SK-N-SH (cell line): ENCODE measurements at regions not wholly inside any gene's neighbourhood (a gene's known extent, or its start where the extent isn't known, plus 50 kb on each side); places are given as distances from the start of the nearest gene placed in this dataset.

Experiments
- CTCF ChIA-PET: fragments of 300-600, 350-600 bp; formaldehyde crosslinking; extraction: SDS; loops from one replicate; lab custom pipeline; 2021; lab: Yijun Ruan, JAX
- POLR2A ChIA-PET: fragments of 350-600 bp; sonication (Branson Sonifier 250); formaldehyde crosslinking; extraction: SDS; loops from one replicate; lab custom pipeline; 2020; ENCODE audit warnings: antibody characterized with exemption, inconsistent platforms; lab: Yijun Ruan, JAX
- DNase-seq: peaks from one replicate; pipeline ENCODE4 v3.0.0; 2012
- H2AFZ ChIP-seq: fragments of 200-600 bp; sonication (generic); 2 replicates; pipeline ENCODE4 v1.8.1; 2016; ENCODE audit warnings: antibody characterized with exemption, mild to moderate bottlenecking, low read depth
- H3F3A ChIP-seq: fragments of 200-600 bp; sonication (generic); replicated peaks from 2 replicates; pipeline ENCODE3; 2016; ENCODE audit warnings: antibody characterized with exemption, mild to moderate bottlenecking; ENCODE audit not compliant: insufficient read depth
- H3K27ac ChIP-seq, 2 experiments: fragments of 200-500 bp in 1 of 2; fragments of 200-600 bp in 1 of 2; sonication (Bioruptor generic) in 1 of 2; sonication (generic), shearing (Covaris generic) in 1 of 2; 2 replicates each; pipeline versions ENCODE4 v1.5.1 to v1.6.1; 2014 to 2016; ENCODE audit warnings: low read depth in 2 of 2, inconsistent platforms in 1 of 2, low read length in 1 of 2, mild to moderate bottlenecking in 1 of 2, mixed read lengths in 1 of 2
- H3K27me3 ChIP-seq: fragments of 200-600 bp; sonication (generic), shearing (Covaris generic); 2 replicates; pipeline ENCODE4 v1.6.1; 2016; ENCODE audit warnings: mixed run types; ENCODE audit not compliant: insufficient read depth
- H3K36me3 ChIP-seq, 2 experiments: fragments of 200-500 bp in 1 of 2; fragments of 200-600 bp in 1 of 2; sonication (Bioruptor generic) in 1 of 2; sonication (generic) in 1 of 2; replicated peaks in 1 of 2; 2 replicates each; pipeline versions ENCODE3 to v1.5.1; 2014 to 2016; ENCODE audit warnings: low read length in 1 of 2, mild to moderate bottlenecking in 1 of 2; ENCODE audit not compliant: insufficient read depth in 2 of 2, control insufficient read depth in 1 of 2
- H3K4me1 ChIP-seq, 2 experiments: fragments of 200-500 bp in 1 of 2; fragments of 200-600 bp in 1 of 2; sonication (Bioruptor generic) in 1 of 2; sonication (generic), shearing (Covaris generic) in 1 of 2; 2 replicates each; pipeline versions ENCODE4 v1.5.1 to v1.6.1; 2014 to 2016; ENCODE audit warnings: low read depth in 1 of 2, low read length in 1 of 2, mixed run types in 1 of 2; ENCODE audit not compliant: insufficient read depth in 2 of 2, control insufficient read depth in 1 of 2
- H3K4me2 ChIP-seq: fragments of 200-600 bp; sonication (generic), shearing (Covaris generic); 2 replicates; pipeline ENCODE4 v1.6.1; 2017; ENCODE audit warnings: mixed run types
- H3K4me3 ChIP-seq, 2 experiments: fragments of 200-500 bp in 1 of 2; fragments of 200-600 bp in 1 of 2; sonication (Bioruptor generic) in 1 of 2; sonication (generic), shearing (Covaris generic) in 1 of 2; 2 replicates each; pipeline versions ENCODE4 v1.5.1 to v1.8.1; 2014 to 2016; ENCODE audit warnings: low read depth in 2 of 2, inconsistent platforms in 1 of 2, low read length in 1 of 2, mild to moderate bottlenecking in 1 of 2, mixed read lengths in 1 of 2, moderate library complexity in 1 of 2
- H3K79me2 ChIP-seq: fragments of 200-600 bp; sonication (generic); 2 replicates; pipeline ENCODE4 v1.8.1; 2017; ENCODE audit warnings: mild to moderate bottlenecking; ENCODE audit not compliant: insufficient read depth
- H3K9ac ChIP-seq: fragments of 200-600 bp; sonication (generic); 2 replicates; pipeline ENCODE4 v1.6.1; 2017; ENCODE audit warnings: mixed run types
- H3K9me2 ChIP-seq: fragments of 200-600 bp; sonication (generic); 2 replicates; pipeline ENCODE4 v1.6.1; 2017; ENCODE audit warnings: mixed run types
- H3K9me3 ChIP-seq: fragments of 200-600 bp; sonication (generic); 2 replicates; pipeline ENCODE4 v1.6.1; 2017; ENCODE audit warnings: mixed run types, mild to moderate bottlenecking, moderate library complexity
- H4K20me1 ChIP-seq: fragments of 200-600 bp; sonication (generic); 2 replicates; pipeline ENCODE4 v1.6.1; 2017; ENCODE audit warnings: mild to moderate bottlenecking, mixed run types; ENCODE audit not compliant: insufficient read depth
- ELF1 ChIP-seq: IDR thresholded peaks from 2 replicates; pipeline ENCODE4 v1.4.0; 2012
- EP300 ChIP-seq, 2 experiments: IDR thresholded peaks; 2 replicates each; pipeline versions ENCODE4 v1.4.0 to v1.6.1; 2012; ENCODE audit warnings: borderline replicate concordance in 1 of 2, low read depth in 1 of 2, low read length in 1 of 2
- FOSL2 ChIP-seq: IDR thresholded peaks from 2 replicates; pipeline ENCODE4 v1.4.0; 2012; ENCODE audit warnings: low read depth, mild to moderate bottlenecking, moderate library complexity, borderline replicate concordance
- GATA2 ChIP-seq: sonication (generic); formaldehyde crosslinking; IDR thresholded peaks from 2 replicates; pipeline ENCODE4 v1.5.0; 2020; ENCODE audit warnings: mild to moderate bottlenecking, missing genetic modification reagents
- JUND ChIP-seq: IDR thresholded peaks from 2 replicates; pipeline ENCODE4 v1.4.0; 2012
- MEF2A ChIP-seq: IDR thresholded peaks from 2 replicates; pipeline ENCODE4 v1.4.0; 2012; ENCODE audit warnings: low read depth, borderline replicate concordance
- POLR2AphosphoS5 ChIP-seq: IDR thresholded peaks from 2 replicates; pipeline ENCODE4 v1.6.1; 2012; ENCODE audit warnings: low read depth, low read length
- RCOR1 ChIP-seq: fragments of 150-350 bp; IDR thresholded peaks from 2 replicates; pipeline ENCODE4 v1.6.1; 2017; ENCODE audit warnings: antibody characterized with exemption, low read length
- RXRA ChIP-seq: IDR thresholded peaks from 2 replicates; pipeline ENCODE4 v1.4.0; 2012; ENCODE audit warnings: low read depth, mild to moderate bottlenecking, borderline replicate concordance
- SIN3A ChIP-seq: IDR thresholded peaks from 2 replicates; pipeline ENCODE4 v1.6.1; 2012; ENCODE audit warnings: low read depth, mild to moderate bottlenecking, low read length, moderate library complexity, borderline replicate concordance
- SMC3 ChIP-seq: IDR thresholded peaks from 2 replicates; pipeline ENCODE4 v1.6.1; 2012; ENCODE audit warnings: low read depth, low read length, improper control_type of control experiment
- TAF1 ChIP-seq: IDR thresholded peaks from 2 replicates; pipeline ENCODE4 v1.6.1; 2012; ENCODE audit warnings: low read depth, mild to moderate bottlenecking, low read length, moderate library complexity, borderline replicate concordance
- USF1 ChIP-seq: IDR thresholded peaks from 2 replicates; pipeline ENCODE4 v1.4.0; 2012; ENCODE audit warnings: low read depth, borderline replicate concordance
- WGBS: methylation state at CpG from one replicate; pipeline ENCODE4 v1.1.6; 2017; ENCODE audit warnings: low lambda C conversion rate; 5-methylcytosine and 5-hydroxymethylcytosine counted together
- TF ChIP-seq, protein P1 (sequence below): IDR thresholded peaks from 2 replicates; pipeline ENCODE4; 2012
- TF ChIP-seq, protein P2 (sequence below): fragments of 150-350 bp; IDR thresholded peaks from 2 replicates; pipeline ENCODE4 v1.6.1; 2016; ENCODE audit warnings: mild to moderate bottlenecking, low read depth, low read length
- TF ChIP-seq, protein P3 (sequence below): fragments of 150-350 bp; IDR thresholded peaks from 2 replicates; pipeline ENCODE4 v1.6.1; 2017; ENCODE audit warnings: antibody characterized with exemption, low read length, low read depth, borderline replicate concordance
- TF ChIP-seq, protein P4 (sequence below): IDR thresholded peaks from 2 replicates; pipeline ENCODE4 v1.4.0; 2012; ENCODE audit warnings: low read depth, borderline replicate concordance

GRCh38 chr2:23065210-23065609 is 319.8 kb upstream of the KLHL29 start:
- H3K4me2 ChIP-seq, result no peak overlapping the region
- no peaks in the 10 kb centered on the region for H3K36me3 ChIP-seq
- no peaks in the 10 kb centered on the region for H3K9me2 ChIP-seq
- H3K79me2 ChIP-seq, result no peaks in the 10 kb centered on the region
- H3K4me1 ChIP-seq, result no peaks in the 10 kb centered on the region; a peak in 1 of 4 replicates
- no peak overlapping the region for H3K27ac ChIP-seq
- no peaks in the 10 kb centered on the region for H3F3A ChIP-seq
- ChIA-PET POLR2A (no interaction called here), CTCF (interaction anchor here (1.4 kb wide), 1 partner anchor 11 kb away, joined by 4 read pairs; no protein-coding TSS in a partner anchor)
- no peak overlapping the region for H3K4me3 ChIP-seq
- H3K9ac ChIP-seq, result no peak overlapping the region
- WGBS, result 82% methylated on average over 4 of the region's 4 CpGs
- no peak for DNase-seq
- H4K20me1 ChIP-seq, result no peaks in the 10 kb centered on the region
- no peak overlapping the region for H2AFZ ChIP-seq
- H3K27me3 ChIP-seq, result no peaks in the 10 kb centered on the region
- peaks cover 4% of the 10 kb centered on the region; the same call in 1 of the 2 replicates for H3K9me3 ChIP-seq
- no peak for TF ChIP-seq GATA2 (CRISPR knock-in tag)
- no peak for TF ChIP-seq POLR2AphosphoS5
- no peak for TF ChIP-seq JUND
- TF ChIP-seq USF1, result no peak
- TF ChIP-seq RCOR1, result no peak
- TF ChIP-seq, protein P1, sequence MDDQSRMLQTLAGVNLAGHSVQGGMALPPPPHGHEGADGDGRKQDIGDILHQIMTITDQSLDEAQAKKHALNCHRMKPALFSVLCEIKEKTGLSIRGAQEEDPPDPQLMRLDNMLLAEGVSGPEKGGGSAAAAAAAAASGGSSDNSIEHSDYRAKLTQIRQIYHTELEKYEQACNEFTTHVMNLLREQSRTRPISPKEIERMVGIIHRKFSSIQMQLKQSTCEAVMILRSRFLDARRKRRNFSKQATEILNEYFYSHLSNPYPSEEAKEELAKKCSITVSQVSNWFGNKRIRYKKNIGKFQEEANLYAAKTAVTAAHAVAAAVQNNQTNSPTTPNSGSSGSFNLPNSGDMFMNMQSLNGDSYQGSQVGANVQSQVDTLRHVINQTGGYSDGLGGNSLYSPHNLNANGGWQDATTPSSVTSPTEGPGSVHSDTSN, result no peak
- TF ChIP-seq EP300 (IDR thresholded peaks at IDR 0.05; ENCODE audit: borderline replicate concordance in 1 of 2, low read depth in 1 of 2, low read length in 1 of 2), result no peak
- TF ChIP-seq, all 33 proteins: peak for 0

DNA sequence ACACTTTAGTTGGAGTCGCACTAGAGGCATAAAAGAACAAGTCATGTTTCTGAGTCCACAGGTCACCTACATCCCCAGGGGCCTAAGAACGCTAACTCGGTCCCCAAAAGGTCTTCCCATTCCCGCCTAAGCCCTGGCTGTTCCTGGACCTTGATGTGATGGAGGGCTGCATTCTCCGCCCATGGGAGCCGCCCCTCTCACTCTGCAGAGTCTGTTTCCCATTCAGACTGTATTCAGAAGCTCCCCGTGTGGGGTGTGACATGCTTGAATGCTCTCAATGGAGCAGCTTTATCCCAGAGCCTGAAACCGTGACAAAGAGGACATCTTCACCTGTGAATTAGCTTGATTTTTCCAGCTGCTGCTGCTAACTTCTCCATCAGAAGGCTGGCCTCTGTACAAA is 319.0 kb upstream of the KLHL29 start:
- CTCF ChIA-PET, result interaction anchor here (1.0 to 1.4 kb wide), 3 partner anchors 12 to 134 kb away, joined by 3 to 4 read pairs (median 3); no protein-coding TSS in a partner anchor

GRCh38 chr2:23066686-23067085 is 318.3 kb upstream of the KLHL29 start:
- H3K27ac ChIP-seq, result no peak overlapping the region
- TF ChIP-seq MEF2A (no peak), RXRA (no peak), RCOR1 (no peak), SMC3 (no peak), SIN3A (no peak)
- TF ChIP-seq, protein P2, sequence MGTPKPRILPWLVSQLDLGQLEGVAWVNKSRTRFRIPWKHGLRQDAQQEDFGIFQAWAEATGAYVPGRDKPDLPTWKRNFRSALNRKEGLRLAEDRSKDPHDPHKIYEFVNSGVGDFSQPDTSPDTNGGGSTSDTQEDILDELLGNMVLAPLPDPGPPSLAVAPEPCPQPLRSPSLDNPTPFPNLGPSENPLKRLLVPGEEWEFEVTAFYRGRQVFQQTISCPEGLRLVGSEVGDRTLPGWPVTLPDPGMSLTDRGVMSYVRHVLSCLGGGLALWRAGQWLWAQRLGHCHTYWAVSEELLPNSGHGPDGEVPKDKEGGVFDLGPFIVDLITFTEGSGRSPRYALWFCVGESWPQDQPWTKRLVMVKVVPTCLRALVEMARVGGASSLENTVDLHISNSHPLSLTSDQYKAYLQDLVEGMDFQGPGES, result no peak
- TF ChIP-seq, protein P3, sequence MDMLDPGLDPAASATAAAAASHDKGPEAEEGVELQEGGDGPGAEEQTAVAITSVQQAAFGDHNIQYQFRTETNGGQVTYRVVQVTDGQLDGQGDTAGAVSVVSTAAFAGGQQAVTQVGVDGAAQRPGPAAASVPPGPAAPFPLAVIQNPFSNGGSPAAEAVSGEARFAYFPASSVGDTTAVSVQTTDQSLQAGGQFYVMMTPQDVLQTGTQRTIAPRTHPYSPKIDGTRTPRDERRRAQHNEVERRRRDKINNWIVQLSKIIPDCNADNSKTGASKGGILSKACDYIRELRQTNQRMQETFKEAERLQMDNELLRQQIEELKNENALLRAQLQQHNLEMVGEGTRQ, result no peak
- TF ChIP-seq, protein P4, sequence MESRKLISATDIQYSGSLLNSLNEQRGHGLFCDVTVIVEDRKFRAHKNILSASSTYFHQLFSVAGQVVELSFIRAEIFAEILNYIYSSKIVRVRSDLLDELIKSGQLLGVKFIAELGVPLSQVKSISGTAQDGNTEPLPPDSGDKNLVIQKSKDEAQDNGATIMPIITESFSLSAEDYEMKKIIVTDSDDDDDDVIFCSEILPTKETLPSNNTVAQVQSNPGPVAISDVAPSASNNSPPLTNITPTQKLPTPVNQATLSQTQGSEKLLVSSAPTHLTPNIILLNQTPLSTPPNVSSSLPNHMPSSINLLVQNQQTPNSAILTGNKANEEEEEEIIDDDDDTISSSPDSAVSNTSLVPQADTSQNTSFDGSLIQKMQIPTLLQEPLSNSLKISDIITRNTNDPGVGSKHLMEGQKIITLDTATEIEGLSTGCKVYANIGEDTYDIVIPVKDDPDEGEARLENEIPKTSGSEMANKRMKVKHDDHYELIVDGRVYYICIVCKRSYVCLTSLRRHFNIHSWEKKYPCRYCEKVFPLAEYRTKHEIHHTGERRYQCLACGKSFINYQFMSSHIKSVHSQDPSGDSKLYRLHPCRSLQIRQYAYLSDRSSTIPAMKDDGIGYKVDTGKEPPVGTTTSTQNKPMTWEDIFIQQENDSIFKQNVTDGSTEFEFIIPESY, result no peak

More for the DNA sequence above, 319.0 kb upstream of the KLHL29 start:
- DNase-seq, result no peak
- Histone ChIP-seq H2AFZ (no peak overlapping the region), H3K27ac (no peak overlapping the region), H3K79me2 (no peaks in the 10 kb centered on the region), H3K9ac (no peak overlapping the region), H3K4me2 (no peak overlapping the region), H3K4me3 (no peak overlapping the region), H3F3A (no peaks in the 10 kb centered on the region), H3K4me1 (no peaks in the 10 kb centered on the region; a peak in 1 of 4 replicates), H3K27me3 (no peaks in the 10 kb centered on the region), H4K20me1 (no peaks in the 10 kb centered on the region), H3K9me3 (peaks cover 5% of the 10 kb centered on the region; the same call in 1 of the 2 replicates), H3K36me3 (no peaks in the 10 kb centered on the region), H3K9me2 (no peaks in the 10 kb centered on the region)
- POLR2A ChIA-PET, result no interaction called here
- 30% methylated on average over 8 of the region's 8 CpGs for WGBS
- TF ChIP-seq POLR2AphosphoS5, result no peak
- TF ChIP-seq FOSL2, result no peak
- TF ChIP-seq ELF1, result no peak
- no peak for TF ChIP-seq GATA2 (CRISPR knock-in tag)
- TF ChIP-seq TAF1, result no peak
- TF ChIP-seq RCOR1, result no peak

More at GRCh38 chr2:23066686-23067085, 318.3 kb upstream of the KLHL29 start:
- Histone ChIP-seq H4K20me1 (no peaks in the 10 kb centered on the region), H3K9me2 (no peaks in the 10 kb centered on the region), H3K27me3 (no peaks in the 10 kb centered on the region), H3K9ac (no peak overlapping the region), H3F3A (no peaks in the 10 kb centered on the region), H3K9me3 (peaks cover 5% of the 10 kb centered on the region; the same call in 1 of the 2 replicates), H3K4me1 (no peaks in the 10 kb centered on the region; a peak in 1 of 4 replicates), H2AFZ (no peak overlapping the region), H3K4me2 (no peak overlapping the region), H3K4me3 (no peak overlapping the region), H3K79me2 (no peaks in the 10 kb centered on the region), H3K36me3 (no peaks in the 10 kb centered on the region)
- DNase-seq, result no peak
- WGBS, result 18% methylated on average over 3 of the region's 3 CpGs
- ChIA-PET POLR2A (no interaction called here), CTCF (interaction anchor here (1.0 to 1.3 kb wide), 2 partner anchors 76 to 133 kb away, joined by 3 read pairs; no protein-coding TSS in a partner anchor)
